OCI-LY7 (cell line): ENCODE measurements at regions not wholly inside any gene's neighbourhood (a gene's known extent, or its start where the extent isn't known, plus 50 kb on each side); places are given as distances from the start of the nearest gene placed in this dataset.

Experiments
- EZH2phosphoT487 ChIP-seq: fragments of 200-600 bp; sonication (generic); IDR thresholded peaks from 2 replicates; pipeline ENCODE4 v1.6.1; 2018; ENCODE audit warnings: low read depth, borderline replicate concordance, mild to moderate bottlenecking, mixed run types, antibody characterized with exemption, low read length, moderate library complexity, mixed read lengths
- TF ChIP-seq, protein P1 (sequence below): fragments of 200-600 bp; sonication (generic); conservative IDR thresholded peaks from 2 replicates; pipeline ENCODE4 v1.5.1; 2014; ENCODE audit warnings: mild to moderate bottlenecking, antibody characterized with exemption, low read length, moderate library complexity, mixed read lengths

DNA sequence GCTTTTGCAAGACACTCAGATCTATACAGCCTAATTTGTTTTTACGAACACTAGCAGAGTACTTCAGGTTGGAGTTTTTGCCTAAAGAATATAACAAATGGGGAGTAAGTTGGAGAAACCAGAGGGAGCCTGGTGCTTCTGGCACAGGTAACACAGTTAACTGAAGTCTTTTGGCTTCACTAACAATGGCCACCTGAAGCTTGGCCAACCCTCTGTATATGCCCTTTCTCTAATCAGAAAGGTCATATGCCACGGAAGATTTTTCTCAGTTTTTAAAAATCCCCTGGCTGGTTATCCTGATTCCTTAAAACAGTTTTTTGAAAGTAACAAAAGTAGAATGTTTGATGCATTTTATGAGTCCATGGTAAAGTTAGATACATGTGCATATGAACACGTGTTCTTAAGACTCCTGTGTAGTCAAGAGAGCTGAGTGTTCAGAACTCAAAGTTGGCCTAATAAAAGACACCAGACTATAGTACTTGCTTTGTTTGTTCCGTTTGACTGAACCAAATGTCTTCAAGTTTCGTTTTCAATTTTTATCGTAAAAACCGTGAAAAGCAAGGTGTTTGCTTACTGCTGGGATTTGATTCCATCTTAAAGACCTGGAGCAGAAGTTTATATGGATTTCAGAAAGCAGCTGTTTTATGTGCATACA lies 137.5 kb downstream of the KCNRG start:
- TF ChIP-seq, protein P1, sequence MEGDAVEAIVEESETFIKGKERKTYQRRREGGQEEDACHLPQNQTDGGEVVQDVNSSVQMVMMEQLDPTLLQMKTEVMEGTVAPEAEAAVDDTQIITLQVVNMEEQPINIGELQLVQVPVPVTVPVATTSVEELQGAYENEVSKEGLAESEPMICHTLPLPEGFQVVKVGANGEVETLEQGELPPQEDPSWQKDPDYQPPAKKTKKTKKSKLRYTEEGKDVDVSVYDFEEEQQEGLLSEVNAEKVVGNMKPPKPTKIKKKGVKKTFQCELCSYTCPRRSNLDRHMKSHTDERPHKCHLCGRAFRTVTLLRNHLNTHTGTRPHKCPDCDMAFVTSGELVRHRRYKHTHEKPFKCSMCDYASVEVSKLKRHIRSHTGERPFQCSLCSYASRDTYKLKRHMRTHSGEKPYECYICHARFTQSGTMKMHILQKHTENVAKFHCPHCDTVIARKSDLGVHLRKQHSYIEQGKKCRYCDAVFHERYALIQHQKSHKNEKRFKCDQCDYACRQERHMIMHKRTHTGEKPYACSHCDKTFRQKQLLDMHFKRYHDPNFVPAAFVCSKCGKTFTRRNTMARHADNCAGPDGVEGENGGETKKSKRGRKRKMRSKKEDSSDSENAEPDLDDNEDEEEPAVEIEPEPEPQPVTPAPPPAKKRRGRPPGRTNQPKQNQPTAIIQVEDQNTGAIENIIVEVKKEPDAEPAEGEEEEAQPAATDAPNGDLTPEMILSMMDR = no peak
- no peak for TF ChIP-seq EZH2phosphoT487
